ENCODE measurements at regions not wholly inside any gene's neighbourhood (a gene's known extent, or its start where the extent isn't known, plus 50 kb on each side); places are given as distances from the start of the nearest gene placed in this dataset.

GRCh38 chr7:98565103-98565502 lies 52.0 kb upstream of the NPTX2 start:
- no peak for DNase-seq

GRCh38 chr7:98562871-98563495 lies 54.1 kb upstream of the NPTX2 start:
- DNase-seq: no peak

GRCh38 chr7:98562381-98562823 lies 54.7 kb upstream of the NPTX2 start:
- DNase-seq: no peak

- no peak for DNase-seq
These were observed 57.1 kb upstream of the NPTX2 start for GRCh38 chr7:98559958-98560357.

- DNase-seq: no peak
These were observed 57.9 kb upstream of the NPTX2 start for GRCh38 chr7:98559219-98559618.

- DNase-seq: peak; percentile 64
These were observed 59.5 kb upstream of the NPTX2 start for GRCh38 chr7:98557538-98558031.

- peak; percentile 89 for DNase-seq
These were observed 60.8 kb upstream of the NPTX2 start for GRCh38 chr7:98556288-98556687.

GRCh38 chr7:98555403-98555802 lies 61.7 kb upstream of the NPTX2 start:
- peak; percentile 82 for DNase-seq

- DNase-seq: no peak
These were observed 63.4 kb upstream of the NPTX2 start for GRCh38 chr7:98553666-98554065.

- DNase-seq: no peak
These were observed 65.3 kb upstream of the NPTX2 start for GRCh38 chr7:98551611-98552273.

- DNase-seq: no peak
These were observed 68.1 kb upstream of the NPTX2 start for GRCh38 chr7:98548971-98549370.

GRCh38 chr7:98548370-98548769 lies 68.7 kb upstream of the NPTX2 start:
- DNase-seq: no peak

GRCh38 chr7:98541101-98541500 lies 76.0 kb upstream of the NPTX2 start:
- DNase-seq: no peak

GRCh38 chr7:98539865-98540264 lies 77.2 kb upstream of the NPTX2 start:
- DNase-seq: no peak

- no peak for DNase-seq
These were observed 80.3 kb upstream of the NPTX2 start for GRCh38 chr7:98536803-98537202.

- DNase-seq: no peak
These were observed 82.6 kb upstream of the NPTX2 start for GRCh38 chr7:98534493-98534892.

- DNase-seq: no peak
These were observed 85.4 kb upstream of the NPTX2 start for GRCh38 chr7:98531717-98532116.

- DNase-seq: no peak
These were observed 89.0 kb upstream of the NPTX2 start for GRCh38 chr7:98528079-98528478.

GRCh38 chr7:98526059-98526458 lies 91.0 kb upstream of the NPTX2 start:
- DNase-seq: no peak

- DNase-seq: no peak
These were observed 95.9 kb upstream of the NPTX2 start for GRCh38 chr7:98521089-98521692.

- DNase-seq: no peak
These were observed 96.6 kb upstream of the NPTX2 start for GRCh38 chr7:98520356-98520951.

GRCh38 chr7:98518159-98518947 lies 98.7 kb upstream of the NPTX2 start:
- DNase-seq: no peak

GRCh38 chr7:98515201-98515600 lies 101.9 kb upstream of the NPTX2 start:
- DNase-seq: no peak

Measured in NCI-H2029 (cell line).